ENCODE measurements at regions not wholly inside any gene's neighbourhood (a gene's known extent, or its start where the extent isn't known, plus 50 kb on each side); places are given as distances from the start of the nearest gene placed in this dataset.
"Not testable (repeated sequence)": the region's sequence is repeated elsewhere in the genome, so short reads cannot be mapped to it uniquely, and the experiment has no call there.

DNA sequence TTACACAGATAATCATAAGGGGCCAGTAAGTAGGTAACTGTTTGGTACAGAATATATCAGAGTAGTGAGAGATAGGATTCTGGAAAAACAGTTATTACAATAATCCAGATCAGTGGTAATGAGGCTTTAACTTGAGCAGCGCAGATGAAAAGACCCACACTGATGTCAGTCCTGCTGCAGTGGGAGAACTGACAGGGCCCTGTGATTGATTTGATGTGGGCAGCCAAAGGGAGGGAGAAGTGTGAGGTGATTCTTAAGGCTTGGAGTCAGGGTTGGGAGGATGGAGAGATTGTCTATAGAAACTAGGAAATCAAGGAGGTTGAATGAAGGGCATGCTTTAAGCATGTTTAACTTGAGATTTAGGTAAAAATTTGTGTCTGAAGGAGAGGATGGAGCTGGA lies 161.4 kb downstream of the VSIG4 start:
- no peak for DNase-seq (ENCODE audit: extremely low read depth, insufficient read length)
- Histone ChIP-seq H3K4me3 (replicated peaks; ENCODE audit: low read depth, low read length) (no peak overlapping the region), H3K36me3 (ENCODE audit: control insufficient read depth, insufficient read depth, low read length) (no peaks in the 10 kb centered on the region), H3K27me3 (replicated peaks; ENCODE audit: control insufficient read depth, insufficient read depth, low read length) (no peaks in the 10 kb centered on the region)
- TF ChIP-seq CTCF (IDR thresholded peaks at IDR 0.05; ENCODE audit: insufficient read depth, low read length, poor library complexity, severe bottlenecking) = no peak

GRCh38 chrX:65877953-65878352 lies 161.9 kb downstream of the VSIG4 start:
- H3K4me3 ChIP-seq (replicated peaks; ENCODE audit: low read depth, low read length) = no peak overlapping the region
- DNase-seq (ENCODE audit: extremely low read depth, insufficient read length) = no peak
- H3K36me3 ChIP-seq (ENCODE audit: control insufficient read depth, insufficient read depth, low read length) = no peaks in the 10 kb centered on the region
- no peaks in the 10 kb centered on the region for H3K27me3 ChIP-seq (replicated peaks; ENCODE audit: control insufficient read depth, insufficient read depth, low read length)
- TF ChIP-seq CTCF (IDR thresholded peaks at IDR 0.05; ENCODE audit: insufficient read depth, low read length, poor library complexity, severe bottlenecking) = no peak

DNA sequence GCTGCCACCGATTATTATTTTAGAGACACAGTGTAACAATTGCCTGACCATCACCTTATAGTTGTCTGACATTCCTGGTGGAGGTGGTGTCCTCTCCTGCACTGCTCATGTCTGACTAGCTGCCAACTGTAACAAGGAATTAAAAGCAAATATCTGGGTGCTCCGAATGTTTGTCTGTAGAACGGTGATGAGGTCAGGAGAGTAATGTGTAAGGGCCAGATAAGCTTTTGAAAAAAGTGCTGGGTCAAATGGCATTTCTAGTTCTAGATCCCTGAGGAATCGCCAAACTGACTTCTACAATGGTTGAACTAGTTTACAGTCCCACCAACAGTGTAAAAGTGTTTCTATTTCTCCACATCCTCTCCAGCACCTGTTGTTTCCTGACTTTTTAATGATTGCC lies 164.3 kb downstream of the VSIG4 start:
- not testable (repeated sequence) for H3K27me3 ChIP-seq (replicated peaks; ENCODE audit: control insufficient read depth, insufficient read depth, low read length); H3K4me3 ChIP-seq (replicated peaks; ENCODE audit: low read depth, low read length); DNase-seq (ENCODE audit: extremely low read depth, insufficient read length); H3K36me3 ChIP-seq (ENCODE audit: control insufficient read depth, insufficient read depth, low read length)

GRCh38 chrX:65874765-65875164 lies 165.1 kb downstream of the VSIG4 start:
- TF ChIP-seq CTCF (IDR thresholded peaks at IDR 0.05; ENCODE audit: insufficient read depth, low read length, poor library complexity, severe bottlenecking) = no peak

DNA sequence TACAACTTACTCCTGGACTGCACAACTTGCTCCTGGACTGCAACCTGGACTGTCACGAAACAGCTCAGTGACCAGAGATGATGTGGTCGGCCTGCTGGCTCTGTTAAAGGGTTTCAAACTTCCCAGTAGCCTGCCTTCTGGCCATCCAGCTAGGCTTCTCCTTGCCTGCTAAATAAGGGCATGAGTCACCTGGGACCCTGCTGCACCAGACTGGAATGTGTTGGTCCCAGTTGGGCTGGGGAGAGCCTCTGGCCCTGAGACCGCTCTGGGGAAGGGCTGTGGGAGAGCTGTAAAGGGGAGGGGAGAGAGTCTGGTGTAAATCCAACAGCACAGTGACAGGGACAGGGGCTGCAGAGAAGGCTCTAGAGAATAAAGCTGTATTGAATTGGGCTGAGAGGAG lies 165.8 kb downstream of the VSIG4 start:
- no peak for DNase-seq (ENCODE audit: extremely low read depth, insufficient read length)

More at GRCh38 chrX:65874765-65875164, 165.1 kb downstream of the VSIG4 start:
- Histone ChIP-seq H3K4me3 (replicated peaks; ENCODE audit: low read depth, low read length) (no peak overlapping the region), H3K36me3 (ENCODE audit: control insufficient read depth, insufficient read depth, low read length) (no peaks in the 10 kb centered on the region), H3K27me3 (replicated peaks; ENCODE audit: control insufficient read depth, insufficient read depth, low read length) (no peaks in the 10 kb centered on the region)
- no peak for DNase-seq (ENCODE audit: extremely low read depth, insufficient read length)

DNA sequence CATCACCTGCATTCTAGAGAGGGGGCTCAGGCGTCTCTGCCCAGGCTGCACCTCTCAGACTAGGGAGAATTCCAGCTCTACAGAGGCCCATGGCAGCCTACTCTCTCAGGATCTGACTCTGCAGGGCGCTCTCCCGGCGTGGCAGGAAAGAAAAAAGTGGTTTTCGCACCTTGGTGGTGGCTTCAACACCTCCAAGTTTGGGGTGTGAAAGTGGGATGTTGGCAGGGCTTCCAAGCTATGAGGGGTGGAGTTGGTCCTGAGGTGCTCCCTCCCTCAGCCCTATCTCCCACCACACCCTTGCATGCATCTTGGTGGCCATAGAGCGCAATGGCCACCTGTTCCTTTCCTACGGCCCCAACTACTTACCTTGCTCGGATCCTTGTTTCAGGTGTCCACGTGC lies 166.5 kb downstream of the VSIG4 start:
- DNase-seq (ENCODE audit: extremely low read depth, insufficient read length) = no peak
- TF ChIP-seq CTCF (IDR thresholded peaks at IDR 0.05; ENCODE audit: insufficient read depth, low read length, poor library complexity, severe bottlenecking) = no peak
- H3K36me3 ChIP-seq (ENCODE audit: control insufficient read depth, insufficient read depth, low read length) = no peaks in the 10 kb centered on the region
- no peaks in the 10 kb centered on the region for H3K27me3 ChIP-seq (replicated peaks; ENCODE audit: control insufficient read depth, insufficient read depth, low read length)
- no peak overlapping the region for H3K4me3 ChIP-seq (replicated peaks; ENCODE audit: low read depth, low read length)

More for the DNA sequence above, 165.8 kb downstream of the VSIG4 start:
- H3K4me3 ChIP-seq (replicated peaks; ENCODE audit: low read depth, low read length) = no peak overlapping the region
- no peaks in the 10 kb centered on the region for H3K36me3 ChIP-seq (ENCODE audit: control insufficient read depth, insufficient read depth, low read length)
- H3K27me3 ChIP-seq (replicated peaks; ENCODE audit: control insufficient read depth, insufficient read depth, low read length) = no peaks in the 10 kb centered on the region
- no peak for TF ChIP-seq CTCF (IDR thresholded peaks at IDR 0.05; ENCODE audit: insufficient read depth, low read length, poor library complexity, severe bottlenecking)

Measured in GM06990 (cell line).